HG02610 (cell line): ENCODE measurements at regions not wholly inside any gene's neighbourhood (a gene's known extent, or its start where the extent isn't known, plus 50 kb on each side); places are given as distances from the start of the nearest gene placed in this dataset.
"Not testable (repeated sequence)": the region's sequence is repeated elsewhere in the genome, so short reads cannot be mapped to it uniquely, and the experiment has no call there.

Source experiments
- ATAC-seq: cut with Tn5 transposase; IDR thresholded peaks from one replicate; pipeline ENCODE4 v1.9.1; 2021; ENCODE audit warnings: mild to moderate bottlenecking, moderate library complexity; ENCODE audit not compliant: unreplicated experiment

DNA sequence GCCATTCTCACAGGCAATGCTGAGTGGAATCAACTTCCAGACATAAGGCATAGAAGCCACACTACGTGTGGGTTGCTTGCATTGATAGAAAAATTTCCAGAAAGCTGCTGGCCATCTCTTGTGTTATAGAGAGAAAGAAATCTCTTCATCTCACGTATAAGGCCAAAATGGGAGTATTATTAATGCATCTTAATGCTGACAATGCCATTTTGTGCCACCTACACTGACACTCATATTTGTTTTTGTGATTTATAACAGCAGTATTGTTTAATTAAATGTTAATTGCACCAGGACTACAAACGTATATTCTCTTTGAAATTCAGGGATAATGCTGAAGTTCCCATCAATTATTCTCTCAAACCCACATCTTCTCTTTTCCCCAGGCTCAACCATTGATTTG, 56.1 kb upstream of the TMEM132D start:
- no peak for ATAC-seq

DNA sequence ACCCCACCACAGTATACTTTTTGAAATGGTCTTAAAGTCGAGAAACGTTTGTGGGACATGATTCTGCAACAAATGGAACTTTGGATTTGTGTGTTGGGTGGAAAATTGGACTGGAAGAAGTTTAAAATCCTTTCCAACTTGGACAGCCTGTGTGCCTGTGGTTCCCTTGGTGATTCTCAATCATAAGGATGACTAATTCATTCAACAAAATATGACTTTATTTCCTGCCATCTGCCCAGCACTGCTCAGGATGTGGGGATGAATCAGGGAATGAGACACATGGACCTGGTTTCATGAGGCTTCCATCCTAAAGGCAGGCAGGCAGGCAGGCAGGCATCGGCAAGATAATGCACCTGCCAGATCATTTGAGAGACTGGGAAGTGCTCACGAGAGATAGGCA, 57.3 kb upstream of the TMEM132D start:
- ATAC-seq = no peak

DNA sequence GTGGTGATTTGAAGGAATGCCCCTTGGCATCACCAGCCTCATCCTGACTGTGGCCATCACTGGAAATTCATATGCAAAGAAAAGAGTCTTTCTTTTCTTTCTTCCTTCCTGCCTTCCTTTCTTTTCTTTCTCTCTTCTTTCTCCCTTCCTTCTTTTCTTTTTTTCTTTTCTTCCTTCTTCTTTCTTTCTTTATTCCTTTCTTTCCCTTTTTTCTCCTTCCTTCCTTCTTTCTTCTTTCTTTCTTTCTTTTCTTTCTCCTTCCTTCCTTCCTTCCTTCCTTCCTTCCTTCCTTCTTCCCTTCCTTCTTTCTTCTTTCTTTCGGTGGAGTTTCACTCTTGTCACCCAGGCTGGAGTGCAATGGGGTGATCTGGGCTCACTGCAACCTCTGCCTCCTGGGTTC, 58.0 kb upstream of the TMEM132D start:
- ATAC-seq = no peak

DNA sequence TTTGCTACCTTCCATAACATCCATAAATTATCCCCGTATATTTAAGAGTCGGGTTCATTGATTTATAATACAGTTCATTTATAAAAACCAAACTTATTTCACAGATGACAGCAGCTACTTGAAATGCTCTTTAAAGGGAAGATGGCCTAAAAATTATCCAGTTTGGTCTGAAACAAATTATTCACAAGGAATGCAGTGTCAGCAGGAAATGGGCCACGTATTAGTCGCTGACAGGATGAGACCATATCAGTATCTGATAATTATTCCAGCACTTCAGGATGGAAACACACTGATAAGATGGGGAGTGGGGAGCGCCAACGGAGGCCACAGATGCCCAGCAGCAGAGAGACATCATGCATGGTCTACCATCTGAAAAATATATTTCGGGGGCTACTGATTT, 60.5 kb upstream of the TMEM132D start:
- ATAC-seq = no peak

DNA sequence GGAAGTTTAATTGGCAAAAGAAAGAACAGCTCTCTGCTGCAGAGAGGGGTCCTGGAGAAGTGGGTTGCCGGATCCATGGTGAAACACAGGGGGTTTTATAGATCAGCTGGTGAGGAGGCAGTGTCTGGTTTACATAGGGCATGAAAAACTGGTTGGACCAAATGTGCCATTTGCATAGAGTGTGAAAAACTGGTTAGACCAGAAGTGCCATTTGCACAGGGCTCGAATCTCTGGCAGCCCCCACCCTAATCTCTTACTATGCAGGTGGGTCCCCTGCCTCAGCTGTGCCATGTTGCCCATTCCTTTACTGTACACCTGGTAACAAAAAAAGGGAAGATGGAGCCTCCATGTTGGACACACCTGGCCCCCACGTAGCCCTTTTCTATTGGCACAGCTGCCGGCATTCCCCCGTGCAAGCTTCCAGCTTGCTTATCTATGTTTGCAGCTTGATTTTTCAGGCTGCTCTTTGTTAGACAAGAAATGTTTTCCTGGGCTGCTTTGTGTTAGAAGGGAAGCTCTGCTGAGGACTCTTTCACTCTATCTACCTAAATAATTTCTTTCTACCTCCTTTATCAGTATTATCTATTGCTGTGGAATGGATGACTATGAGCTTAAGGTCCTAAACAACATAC, 61.1 kb upstream of the TMEM132D start:
- no peak for ATAC-seq

DNA sequence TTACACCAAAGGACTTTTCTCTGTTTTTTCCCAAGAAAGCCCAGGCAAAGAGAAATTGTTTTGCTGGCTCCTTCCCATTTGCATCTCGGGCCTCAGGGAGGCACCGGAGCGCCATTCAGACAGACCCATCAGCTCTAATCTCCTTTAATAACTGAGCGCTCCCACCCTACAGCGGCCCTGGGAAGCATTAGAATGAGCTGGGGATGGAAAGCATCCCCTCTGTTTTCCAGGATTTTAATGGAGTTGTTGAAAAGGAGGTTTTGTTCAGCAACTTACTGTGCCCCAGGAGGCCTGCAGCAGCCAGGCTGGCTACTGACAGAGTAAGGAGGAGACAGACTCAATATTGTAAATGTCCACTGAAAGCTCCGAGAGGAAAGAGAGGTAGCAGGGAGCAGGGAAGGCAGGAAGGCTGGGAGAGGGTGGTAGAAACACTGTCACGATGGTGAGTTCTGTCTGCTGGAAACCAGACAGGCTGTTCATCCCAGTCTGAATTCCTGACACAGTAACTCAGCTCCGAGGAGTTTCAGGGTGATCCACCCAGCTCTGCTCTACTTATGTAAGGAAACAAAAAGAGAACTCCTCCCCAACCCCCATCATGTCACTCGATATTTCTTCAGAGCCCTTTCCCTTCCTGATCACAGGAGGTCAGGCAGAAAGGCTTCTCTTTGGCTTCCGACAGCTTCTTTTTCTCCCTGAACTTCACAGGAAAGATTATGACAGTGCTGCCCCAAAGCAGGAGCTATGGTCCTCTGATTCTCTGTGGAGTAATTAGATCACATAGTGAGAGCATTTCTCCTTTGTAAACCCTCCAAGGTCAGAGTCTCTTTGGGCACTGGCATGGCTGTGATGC, 62.5 kb upstream of the TMEM132D start:
- no peak for ATAC-seq

DNA sequence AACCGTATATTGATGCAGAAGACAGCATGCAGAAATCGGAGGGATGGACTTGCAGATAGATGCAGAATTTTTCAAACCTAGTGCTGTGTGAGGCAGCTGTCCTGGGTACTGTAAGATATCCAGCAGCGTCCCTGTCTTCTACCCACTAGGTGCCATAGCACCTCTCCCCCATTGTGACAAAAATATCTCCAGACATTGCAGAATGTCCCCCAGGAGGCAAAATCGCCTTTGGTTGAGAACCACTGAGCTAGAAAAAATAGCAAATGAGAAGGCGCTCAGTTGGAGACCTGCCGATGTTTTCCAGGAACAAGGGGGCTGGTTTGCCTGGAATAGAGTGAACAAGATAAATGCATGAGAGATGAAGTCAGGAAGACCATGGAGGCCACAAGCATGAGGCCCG, 67.9 kb upstream of the TMEM132D start:
- ATAC-seq = no peak

DNA sequence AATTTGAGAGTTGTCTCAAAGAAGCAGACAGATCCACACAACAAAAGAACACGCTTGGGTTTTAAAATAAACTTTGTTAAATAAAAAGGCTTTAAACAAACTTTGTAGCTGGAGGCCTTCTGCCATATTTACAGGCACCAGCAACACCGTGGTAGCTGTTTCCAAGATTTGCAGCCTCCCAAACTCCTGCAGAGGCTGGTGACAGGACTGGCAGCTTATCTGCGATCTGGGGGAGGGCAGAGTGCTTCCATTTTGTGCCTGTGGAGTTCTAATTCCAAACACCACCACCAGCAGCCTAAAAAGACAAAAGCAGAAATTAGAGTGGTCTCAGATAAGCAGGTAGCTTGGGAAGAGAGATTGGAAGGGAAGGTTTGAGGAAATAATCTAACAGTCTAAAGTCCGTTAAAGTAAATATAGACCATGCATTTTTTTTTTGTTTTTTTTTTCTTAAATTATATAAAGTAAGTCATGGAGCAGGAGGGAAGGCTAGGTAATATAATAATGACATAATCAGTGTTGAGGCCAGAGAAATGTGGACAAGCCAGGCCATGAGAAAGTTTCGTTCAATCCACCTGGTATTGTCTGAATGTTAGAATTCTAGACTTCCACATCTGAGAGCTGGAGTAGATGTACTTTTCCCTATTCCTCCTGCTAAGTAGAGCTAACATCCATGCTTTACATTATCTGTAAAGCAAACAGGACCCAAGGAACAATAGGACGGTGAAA, 69.6 kb upstream of the TMEM132D start:
- no peak for ATAC-seq

DNA sequence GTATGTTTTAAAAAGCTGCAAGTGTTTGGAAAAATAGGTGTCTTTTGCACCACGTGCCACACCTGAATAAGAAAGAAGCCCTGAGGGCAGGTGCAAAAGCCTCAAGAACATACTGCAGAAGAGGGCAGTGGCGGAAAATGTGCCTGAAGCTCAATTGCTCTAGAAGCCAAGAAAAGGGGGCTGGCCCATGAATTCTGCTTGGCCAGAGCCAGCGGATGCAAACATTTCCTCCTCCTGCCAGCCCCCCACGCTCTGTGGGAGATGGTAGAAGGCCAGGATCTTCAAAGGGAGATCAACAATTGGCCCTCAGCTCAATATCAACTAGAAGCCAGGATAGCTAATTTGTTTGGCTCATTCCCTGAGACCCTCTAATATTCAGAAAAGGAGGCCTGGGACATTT, 80.3 kb upstream of the TMEM132D start:
- ATAC-seq = no peak

DNA sequence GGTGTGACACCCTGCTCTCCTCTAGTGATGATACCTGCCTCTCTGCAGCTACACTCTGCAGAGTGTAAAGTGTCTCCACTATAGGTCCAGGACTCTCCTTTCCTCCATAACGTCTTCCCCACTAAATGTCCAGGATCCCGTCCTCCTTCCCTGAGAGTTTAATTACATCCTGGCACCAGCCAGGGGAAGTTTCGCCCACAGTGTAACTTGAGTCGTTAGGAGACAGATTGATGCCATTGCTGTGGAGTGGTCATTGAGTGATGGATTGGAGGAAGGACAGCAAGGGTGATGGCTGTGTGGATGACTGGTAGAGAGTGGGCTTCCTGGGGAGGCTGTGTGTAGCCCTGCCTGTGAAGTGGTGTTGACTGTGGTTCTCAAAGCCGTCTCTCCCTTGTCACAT, 84.0 kb upstream of the TMEM132D start:
- ATAC-seq = no peak

DNA sequence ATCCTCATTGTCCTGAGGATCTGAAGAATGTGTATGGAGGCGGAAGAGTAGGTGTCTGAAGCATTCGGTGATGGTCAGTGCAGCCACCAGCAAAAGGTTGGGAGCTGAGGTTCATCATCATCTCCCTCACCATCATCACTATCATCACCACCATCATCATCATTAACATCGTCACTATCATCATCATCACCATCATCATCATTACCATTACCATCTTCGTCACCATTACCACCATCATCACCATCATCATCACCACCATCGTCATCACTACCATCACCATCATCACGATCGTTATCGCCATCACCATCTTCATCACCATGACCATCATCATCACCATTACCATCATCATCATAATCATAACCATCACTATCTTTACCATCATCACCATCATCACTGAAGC, 90.8 kb upstream of the TMEM132D start:
- ATAC-seq = no peak

DNA sequence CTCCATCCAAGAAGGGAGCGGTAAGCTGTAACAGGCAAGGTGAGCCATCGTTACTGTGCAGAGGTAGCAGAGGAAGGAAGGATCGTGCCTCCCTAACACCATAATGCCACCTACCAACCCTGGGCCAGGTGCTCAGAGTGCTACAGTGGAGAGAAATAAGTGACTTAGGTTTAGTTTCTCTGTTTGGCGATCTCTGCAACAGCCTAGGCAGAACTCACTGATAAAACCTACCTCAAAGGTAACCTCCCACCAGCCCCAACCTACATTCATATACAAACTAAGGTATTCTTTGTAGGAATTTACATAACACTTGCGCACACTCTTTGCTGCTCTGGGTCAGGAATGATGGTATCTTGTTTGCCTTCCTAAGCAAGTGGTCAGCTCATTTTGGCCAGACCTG, 93.4 kb upstream of the TMEM132D start:
- no peak for ATAC-seq

DNA sequence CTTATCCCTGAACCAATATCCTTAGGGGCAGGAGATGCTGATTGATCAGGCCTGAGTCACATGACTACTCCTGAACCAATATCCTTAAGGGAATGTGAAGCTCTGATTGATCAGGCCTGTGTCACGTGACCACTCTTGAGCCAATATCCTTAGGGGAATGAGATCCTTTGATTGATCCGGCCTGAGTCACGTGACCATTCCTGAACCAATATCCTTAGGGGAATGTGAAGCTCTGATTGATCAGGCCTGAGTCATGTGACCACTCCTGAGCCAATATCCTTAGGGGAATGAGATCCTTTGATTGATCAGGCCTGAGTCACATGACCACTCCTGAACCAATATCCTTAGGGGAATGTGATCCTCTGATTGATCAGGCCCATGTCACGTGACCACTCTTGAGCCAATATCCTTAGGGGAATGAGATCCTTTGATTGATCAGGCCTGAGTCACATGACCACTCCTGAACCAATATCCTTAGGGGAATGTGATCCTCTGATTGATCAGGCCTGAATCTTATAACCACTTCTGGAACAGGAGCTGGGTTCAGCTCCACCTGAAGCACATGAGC, 100.6 kb upstream of the TMEM132D start:
- ATAC-seq = not testable (repeated sequence)

DNA sequence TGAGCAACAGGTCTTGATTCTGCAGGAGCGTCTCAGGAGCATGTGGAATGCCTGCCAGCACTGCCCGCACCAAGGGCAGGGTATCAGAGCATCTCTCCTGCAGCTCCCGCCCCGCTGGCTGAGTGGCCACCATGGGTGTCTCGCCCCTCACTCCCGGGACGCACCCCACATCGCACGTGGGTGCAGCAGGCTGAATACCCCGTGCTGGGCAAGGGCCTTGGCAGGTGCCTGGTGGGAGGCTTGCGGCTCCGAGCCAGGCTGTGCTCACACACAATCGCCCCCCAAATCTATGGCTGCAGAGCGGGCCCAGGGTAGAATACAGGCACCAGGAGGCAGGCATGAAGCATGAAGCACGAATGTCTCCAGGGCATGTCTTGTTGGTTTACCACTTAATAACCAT, 103.9 kb upstream of the TMEM132D start:
- ATAC-seq = no peak

DNA sequence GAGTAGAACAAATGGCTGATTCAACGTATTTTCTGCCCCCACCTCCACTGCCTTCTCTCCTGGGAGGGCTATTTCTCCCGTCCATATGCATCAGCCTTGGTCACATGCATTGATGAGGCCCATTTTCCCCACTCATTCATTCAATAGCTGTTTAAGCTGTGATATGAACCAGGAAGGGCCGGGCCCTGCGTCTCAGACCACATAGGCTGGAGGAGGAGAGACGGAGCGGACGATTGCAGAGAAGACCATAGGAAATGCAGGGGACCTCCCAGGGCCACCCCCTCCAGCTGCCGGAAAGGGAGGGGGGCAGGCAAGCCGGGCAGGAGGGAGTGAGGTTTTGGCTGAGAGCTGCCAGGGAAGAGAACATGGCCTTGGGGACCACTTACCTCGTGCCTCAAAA, 104.4 kb upstream of the TMEM132D start:
- no peak for ATAC-seq

DNA sequence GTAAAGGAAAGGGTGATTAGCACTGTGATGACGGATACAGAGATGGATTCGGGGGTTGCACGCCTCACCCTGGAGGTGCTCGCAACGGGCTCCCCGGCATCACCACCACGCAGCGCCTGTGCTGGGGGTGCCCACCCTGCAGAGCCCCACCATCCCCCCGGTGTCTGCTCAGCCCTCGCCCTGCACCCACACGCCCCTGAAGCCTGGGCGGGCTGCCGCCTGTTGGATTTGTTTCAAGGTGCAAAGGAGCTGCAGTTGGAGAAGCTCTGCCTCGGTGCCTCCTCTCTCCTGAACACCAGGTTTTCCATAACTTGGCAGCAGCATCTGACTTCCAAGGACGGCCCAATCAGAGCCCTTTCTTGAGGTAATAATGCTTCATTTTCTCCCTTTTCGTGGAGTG, 106.1 kb upstream of the TMEM132D start:
- no peak for ATAC-seq

DNA sequence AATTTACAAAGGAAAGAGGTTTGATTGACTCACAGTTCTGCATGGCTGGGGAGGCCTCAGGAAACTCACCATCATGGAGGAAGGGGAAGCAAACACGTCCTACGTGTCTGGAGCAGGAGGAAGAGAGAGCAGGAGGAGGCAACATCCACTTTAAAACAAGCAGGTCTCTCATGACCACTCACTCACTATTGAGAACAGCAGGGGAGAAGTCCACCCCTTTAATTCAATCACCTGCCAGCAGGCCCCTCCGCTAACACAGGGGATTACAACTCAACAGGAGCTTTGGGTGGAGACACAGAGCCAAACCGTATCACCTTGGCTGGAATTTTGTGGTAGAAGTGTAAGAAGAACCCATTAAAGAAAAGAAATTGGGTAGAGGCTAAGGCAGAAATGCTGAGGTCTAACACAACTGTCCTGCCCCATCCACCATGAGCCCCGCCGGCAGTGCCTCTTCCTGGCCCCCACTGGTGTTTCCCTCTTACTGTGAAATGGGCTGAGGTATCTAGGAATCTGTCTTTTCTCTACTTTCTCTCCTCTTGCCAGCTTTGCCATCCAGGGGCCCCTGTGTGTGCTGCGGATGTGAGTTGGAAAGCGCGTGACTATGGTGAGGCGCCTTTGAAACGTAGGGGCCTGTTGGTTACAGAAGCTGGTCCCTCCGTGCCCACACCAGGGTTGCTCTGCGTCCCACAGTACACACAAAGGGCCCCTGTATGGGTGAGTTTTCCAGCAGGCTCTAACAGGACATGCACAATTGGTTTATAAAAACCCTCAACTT, 108.0 kb upstream of the TMEM132D start:
- ATAC-seq = no peak

DNA sequence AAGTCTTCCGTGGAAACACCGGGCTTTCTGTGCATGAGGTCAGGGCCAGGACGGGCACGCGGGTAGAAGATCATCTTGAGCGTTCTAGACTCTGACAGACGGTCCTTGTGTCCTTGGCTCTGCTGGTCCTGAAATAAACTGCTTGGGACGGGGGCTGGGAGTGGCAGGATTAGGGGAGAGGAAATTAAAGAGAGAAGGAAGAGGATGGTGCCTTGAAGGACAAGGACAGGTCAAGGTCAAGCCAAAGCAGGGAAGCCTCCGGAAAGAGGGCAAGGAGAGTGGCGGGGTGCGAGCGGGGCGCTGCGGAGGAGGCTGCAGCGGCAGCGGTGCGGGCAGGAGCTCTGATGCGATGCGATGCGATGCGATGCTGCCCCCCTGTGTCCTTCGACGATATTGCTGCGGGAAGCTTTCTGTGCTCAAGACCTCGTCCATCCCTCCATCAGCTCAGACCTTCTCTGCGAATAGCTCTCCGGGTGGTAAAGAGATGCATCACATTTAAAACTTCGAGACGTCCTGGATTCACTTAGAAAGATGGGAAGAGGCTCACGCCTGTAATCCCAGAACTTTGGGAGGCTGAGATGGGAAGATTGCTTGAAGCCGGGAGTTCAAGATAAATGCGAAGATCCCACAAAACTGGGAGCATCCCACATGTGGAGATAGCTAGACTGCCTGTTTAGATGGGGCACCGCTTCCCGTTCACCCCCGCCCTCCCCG, 110.1 kb upstream of the TMEM132D start:
- ATAC-seq = peak; percentile 64

DNA sequence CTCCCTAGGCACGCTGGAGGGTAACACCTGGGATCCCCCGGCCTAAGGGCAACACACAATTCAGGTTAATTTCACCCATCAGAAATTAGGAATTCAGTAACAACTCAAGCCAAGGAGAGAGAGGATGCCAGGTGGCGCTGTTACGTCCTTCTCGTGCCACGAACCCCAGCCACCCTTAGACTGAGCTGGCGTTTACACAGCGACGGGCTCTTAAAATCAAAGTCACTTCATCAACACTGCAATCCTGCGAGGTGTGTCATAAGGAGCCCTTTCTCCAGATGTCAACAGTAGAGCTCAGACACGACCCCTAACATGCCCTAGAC, 110.6 kb upstream of the TMEM132D start:
- ATAC-seq = no peak

DNA sequence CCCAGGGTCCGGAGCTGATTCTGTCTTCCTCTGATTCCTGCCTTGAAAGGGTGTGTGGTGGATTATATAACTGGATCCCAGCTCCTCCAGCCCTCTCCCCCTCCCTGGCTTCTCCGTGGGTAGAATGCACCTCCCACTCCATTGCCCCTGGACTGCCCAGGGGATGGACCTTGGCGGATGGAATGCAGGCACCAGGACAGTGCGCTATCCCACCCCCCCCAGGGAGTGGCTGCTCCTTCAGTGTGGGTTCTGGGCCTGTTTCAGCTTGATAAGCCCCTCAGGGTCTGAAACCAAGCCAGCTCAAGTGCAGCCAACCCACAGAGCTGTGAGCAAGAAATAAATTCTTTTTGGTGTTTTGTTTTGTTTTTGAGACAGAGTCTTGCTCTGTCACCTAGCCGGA, 112.4 kb upstream of the TMEM132D start:
- no peak for ATAC-seq
